ENCODE measurements at regions not wholly inside any gene's neighbourhood (a gene's known extent, or its start where the extent isn't known, plus 50 kb on each side); places are given as distances from the start of the nearest gene placed in this dataset.

DNA sequence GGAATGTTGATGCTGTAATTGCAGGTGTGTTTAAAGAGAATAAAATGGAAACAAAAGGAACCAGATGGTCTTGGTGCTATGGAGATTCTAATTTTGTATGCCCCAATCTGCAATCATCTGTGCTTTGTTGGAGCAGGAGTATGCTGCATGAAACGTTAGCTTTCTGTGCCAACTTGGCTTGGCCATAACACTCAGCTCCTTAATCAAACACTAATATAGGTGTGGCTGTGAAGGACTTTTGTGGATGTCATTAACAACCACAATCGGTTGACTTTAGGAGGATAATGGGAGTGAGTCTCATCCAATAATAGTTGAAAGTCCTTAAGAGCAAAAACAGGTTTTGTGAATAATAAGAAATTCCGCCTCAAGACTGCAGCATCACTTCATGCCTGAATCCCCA, 399.2 kb downstream of the NLGN4X start:
- DNase-seq: no peak

DNA sequence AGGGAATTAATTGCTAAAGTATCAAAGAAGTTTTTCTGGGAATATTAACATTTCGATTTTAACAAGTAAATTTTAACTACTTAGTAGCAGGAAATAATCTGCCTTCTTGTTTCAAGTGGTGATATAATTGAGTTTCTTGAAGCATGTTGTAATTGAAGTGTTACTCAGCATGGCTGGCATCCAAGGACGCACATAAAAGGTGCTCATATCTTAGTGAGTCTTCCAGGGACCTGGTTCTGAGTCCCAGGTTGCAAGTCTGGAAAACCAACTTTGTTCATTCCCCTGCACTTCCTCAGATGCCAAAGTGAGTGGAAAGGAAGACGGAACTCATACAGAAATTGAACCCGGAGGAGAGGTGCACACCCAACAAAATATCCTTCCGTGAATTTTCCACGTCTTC, 399.6 kb downstream of the NLGN4X start:
- no peak for DNase-seq

DNA sequence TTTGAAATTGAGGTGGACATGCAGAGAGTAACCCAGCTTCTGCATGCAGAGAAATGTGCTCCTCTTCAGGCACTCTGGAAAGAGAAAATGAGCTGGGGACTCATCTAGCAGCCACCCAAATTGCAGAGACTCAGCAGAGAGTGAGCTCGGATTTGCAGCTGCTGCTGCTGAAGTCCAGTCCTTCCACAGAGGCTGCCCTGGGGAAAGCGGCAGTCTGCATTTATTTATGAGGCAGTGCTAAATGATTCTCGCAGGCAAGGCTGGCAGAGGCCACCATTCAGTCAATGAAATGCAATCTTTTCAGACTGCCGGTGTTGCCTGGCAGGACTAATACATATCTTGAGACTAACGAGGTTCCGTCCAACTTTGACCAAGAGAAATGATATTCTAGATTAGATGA, 404.8 kb downstream of the NLGN4X start:
- no peak for DNase-seq

DNA sequence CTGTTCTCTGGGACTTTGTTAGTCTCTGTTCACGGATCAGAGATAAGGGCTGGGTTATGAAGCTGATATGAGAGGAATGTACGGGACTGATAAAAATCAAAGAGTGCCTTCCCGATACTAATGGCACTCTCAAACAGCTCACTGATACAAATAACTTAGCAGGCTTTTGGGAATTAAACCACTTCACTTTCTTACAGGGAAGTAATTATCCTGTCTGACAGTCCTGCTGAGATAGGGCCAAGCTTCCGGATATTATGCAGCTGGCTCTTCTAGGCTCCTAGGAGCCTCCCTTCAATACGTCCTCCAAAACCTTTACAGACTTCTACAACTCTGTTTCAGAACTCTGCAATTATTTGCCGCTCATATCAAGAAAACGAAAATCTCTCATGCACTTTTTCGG, 418.0 kb downstream of the NLGN4X start:
- DNase-seq: no peak

DNA sequence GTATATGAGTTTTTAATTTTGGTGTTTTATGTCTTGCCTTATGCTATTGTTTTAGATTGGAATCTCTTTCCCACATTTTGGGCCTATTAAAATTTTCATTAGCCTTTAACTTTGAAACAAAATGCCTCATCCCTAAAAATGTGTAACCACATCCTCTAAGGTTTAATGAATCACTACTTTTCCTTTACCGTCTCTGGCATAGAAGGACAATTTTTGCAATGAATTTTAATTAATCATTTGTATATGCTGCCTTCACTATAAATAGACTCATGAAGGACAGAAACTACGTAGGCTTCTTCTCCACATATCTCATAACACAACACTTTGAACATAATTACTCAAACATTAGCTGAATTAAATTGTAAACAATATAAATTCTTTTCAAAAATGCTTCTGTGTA, 421.5 kb downstream of the NLGN4X start:
- DNase-seq: no peak

DNA sequence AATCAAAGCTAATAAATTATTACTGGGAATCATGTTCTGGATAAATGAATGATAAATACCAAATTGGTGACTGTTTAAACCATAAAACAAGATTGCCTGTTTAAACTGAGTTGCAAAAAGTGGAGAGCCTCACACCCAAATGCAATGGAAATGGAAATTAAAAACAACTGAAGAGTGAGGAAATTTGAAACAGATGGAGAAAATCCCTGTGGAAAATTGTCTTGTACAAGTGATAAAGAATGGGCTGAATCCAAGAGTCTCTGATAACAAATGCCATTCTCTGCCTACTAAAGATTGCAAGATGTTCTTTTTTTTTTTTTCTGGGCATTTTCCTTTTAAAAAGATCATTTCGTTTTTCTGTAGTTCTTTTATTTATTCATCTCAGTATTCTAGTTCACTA, 426.3 kb downstream of the NLGN4X start:
- DNase-seq: no peak

DNA sequence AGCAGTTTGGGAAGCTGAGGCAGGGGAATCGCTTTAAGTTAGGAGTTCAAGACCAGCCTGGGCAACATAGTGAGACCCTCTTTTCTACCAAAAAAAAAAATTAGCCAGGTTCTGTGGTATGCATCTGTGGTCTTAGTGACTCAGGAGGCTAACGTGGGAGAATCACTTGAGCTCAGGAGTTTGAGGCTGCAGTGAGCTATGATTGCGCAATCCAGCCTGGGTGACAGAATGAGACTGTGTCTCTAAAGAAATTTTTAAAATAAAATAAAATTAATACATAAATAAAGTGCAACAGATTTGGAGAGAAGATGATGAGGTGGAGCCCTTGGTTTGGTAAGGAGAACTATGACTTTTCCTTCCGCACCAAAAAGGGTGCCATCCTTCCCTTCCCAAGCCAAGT, 436.9 kb downstream of the NLGN4X start:
- DNase-seq: no peak

DNA sequence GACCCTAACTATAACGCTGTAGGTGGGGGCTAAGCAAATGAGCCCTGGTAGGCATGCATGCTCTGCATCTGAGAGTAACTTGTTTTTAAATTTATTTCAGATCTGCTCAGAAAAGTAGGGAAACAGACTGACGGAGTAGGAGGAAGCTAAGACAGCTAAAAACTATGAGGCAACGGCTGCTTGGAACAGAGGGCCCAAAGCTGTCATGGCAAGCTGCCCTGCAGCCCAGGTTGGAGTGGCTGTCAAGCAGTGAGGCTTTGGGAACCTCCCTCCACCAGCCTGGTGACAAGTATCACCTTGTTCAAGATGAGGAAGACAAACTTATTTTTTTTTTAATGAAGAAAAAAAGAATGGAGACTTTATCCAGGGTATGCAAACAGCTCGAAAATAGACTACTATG, 439.8 kb downstream of the NLGN4X start:
- no peak for DNase-seq

DNA sequence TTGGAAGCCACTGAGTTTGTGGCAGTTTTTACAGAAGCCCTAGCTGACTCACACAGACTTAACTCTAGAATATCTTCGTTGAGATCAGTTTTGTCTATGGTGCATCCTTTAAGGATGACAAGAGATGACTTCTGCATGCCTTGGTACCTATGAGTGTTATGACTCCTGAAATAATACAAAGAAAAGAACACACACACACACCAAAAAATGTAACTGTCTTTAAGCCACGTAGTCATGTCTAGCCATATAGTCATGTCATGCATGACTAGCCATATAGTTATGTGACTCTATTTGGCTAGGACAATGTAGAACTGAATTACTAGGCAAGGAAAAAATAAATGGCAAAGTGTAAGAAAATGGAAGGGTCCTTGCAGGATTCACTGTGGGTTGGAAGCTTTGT, 447.8 kb downstream of the NLGN4X start:
- no peak for DNase-seq

DNA sequence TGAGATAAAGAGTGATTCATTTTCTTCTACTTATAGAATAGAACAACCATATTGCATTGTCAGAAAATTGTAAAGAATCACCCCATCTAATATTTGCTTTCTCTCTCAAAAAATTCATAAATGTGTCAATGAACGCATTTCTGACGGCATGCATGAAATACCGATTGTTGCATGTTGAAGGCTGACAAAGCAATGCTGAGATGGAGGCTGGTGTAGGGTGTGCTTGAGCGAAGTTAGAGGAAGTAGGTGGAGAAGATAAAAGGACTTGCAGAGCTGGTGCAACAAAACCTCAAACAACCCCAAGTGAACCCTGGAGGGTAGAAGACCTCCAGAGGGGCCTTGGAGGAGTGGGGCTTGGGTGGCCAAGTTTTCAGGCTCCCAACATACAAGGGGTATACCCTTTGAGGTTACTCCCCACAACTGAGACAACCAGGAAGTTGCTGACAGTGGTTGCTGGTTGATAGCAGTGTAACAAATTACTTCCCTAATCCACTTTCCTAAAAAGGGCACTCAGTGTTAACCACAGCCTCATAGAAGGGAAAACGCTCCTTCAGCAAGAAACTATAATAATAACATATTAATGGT, 452.7 kb downstream of the NLGN4X start:
- no peak for DNase-seq

DNA sequence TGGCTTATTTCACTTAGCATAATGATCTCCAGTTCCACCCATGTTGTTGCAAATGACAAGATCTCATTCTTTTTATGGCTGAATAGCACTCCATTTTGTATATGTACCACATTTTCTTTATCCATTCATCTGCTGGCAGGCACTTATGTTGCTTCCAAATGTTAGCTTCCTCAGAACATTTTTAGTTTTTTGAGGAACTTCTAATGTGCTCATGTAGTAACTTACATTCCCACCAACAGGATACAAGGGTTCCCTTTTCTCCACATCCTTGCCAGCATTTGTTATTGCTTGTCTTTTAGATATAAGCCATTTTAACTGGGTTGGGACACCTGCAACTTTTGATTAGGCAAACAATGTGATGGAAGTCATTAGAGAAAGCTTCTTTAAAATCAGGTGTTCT, 454.2 kb downstream of the NLGN4X start:
- no peak for DNase-seq

DNA sequence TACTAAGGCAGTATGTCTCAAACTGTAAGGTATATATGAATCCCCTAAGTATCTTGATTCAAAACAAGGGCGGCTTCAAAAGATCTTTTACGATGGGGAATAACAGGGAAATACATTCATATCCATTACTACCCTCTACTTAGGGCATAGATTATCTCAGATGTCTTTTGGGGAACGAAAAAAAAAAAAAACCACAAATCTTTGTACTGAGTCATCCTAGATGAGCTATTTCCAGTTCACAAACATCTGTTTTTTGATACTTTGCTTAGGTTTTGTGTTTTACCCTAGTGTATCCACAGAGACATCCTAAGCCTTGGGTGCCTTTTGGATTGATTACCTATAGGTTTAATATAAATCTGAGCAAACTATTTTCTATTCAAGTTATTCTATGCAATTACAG, 457.2 kb downstream of the NLGN4X start:
- no peak for DNase-seq

DNA sequence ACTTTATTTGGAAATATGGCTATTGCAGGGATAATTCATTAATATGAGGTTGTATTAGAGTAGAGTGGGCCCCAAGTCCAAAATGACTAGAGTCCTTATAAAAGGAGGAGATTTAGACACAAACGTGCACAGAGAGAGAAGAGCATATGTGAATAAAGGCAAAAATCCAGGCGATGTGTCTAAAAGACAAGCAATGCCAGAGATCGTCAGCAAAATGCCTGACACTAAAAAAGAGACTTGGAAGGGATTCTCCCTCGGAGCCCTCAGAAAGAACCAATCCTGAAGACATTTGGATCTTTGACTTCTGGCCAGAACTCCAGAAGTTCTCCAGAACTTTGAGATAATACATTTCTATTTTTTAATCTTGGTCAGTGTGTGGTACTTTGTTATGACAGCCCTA, 472.1 kb downstream of the NLGN4X start:
- DNase-seq: no peak

DNA sequence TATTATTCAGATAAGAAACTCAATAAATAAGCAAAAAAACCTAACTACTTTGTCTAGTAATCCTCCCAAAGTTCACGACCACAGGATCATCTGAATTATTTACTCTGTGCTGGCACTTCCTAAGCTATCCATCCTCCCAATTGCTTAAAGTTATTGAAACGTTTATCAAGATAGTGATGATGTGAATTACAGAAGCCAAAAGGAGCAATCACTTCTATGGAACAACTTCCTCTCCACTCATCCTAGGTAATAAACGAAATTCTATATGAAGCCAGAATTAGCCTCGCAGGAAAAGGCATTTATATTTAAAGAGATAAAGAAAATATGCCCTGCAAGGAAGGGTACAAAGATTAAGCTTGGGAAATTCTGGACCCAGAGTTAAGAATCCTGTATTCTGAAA, 475.4 kb downstream of the NLGN4X start:
- DNase-seq: no peak

DNA sequence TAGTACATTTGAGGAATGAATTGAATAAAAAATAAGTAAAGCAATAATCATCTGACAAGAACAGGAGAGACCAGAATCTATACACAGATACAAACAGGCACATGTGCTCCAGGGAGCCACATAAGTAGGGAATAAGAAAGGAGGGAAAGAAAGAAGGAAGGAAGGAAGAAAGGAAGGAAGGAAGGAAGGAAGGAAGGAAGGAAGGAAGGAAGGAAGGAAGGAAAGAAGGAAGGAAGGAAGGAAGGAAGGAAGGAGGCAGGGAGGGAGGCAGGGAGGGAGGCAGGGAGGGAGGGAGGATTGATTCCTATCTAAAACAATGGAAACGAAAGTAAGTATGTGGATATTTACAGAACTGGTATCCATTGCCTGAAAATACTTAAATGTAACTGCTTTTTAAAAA, 475.8 kb downstream of the NLGN4X start:
- DNase-seq: no peak

DNA sequence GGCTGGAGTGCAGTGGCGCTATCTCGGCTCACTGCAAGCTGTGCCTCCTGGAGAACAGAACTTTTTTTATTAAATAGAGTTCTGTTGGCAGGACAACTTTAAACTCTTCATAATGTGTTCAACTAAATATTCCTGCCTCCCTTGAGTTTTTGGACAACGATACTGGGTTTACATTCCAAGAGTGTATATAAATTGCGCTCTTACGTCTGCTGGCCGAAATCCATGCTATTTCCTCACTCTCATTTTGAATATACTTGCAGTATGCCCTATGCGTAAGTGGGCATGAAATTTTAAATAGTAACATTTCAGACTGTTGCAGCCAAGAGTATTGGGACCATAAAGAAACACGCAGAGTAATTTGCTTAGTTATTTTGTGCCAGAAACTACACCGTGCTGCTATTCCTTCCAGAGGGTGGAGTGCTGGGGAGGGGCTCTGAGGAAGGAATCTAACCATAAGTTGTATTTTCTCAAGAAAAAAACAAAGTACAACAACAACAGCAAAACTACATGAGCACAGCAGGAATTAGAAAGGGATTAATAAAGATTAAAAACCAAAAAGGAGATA, 480.0 kb downstream of the NLGN4X start:
- DNase-seq: no peak

DNA sequence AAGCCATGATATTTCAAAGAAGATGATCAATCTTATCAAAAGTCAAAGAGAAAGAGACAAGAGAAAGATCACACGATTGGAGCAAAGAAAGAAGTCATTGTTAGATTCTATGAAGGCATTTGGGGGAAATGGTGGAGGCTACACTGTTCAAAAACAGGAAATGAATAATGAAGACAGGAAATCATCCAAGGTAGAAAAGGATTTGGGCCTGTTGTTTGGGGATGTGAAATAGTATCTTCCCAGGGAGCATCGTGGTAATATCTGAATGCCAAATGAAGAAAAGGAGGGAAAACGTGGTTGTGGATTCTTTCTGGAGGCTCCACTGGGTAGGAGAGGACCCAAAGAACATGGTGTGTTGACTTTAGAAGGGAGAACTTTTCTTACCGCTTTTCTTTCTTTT, 482.4 kb downstream of the NLGN4X start:
- no peak for DNase-seq

DNA sequence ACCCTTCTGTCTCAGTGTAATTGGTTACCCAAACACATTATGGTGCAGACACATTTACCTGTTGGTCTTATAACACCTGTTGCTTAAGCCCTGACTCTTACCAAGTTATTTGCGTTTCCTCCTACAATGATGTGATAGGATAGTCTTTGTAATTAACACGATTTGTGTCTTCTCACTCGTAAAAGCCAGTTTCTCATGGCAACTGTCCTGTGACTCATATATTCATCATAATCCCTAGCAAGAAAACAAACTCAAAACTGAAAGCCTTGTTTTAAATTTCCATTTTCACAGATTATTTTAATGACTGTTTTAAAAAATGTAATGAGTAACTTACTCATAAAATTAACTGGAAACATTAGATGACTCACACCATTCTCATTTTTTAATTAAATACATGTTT, 495.2 kb downstream of the NLGN4X start:
- no peak for DNase-seq

DNA sequence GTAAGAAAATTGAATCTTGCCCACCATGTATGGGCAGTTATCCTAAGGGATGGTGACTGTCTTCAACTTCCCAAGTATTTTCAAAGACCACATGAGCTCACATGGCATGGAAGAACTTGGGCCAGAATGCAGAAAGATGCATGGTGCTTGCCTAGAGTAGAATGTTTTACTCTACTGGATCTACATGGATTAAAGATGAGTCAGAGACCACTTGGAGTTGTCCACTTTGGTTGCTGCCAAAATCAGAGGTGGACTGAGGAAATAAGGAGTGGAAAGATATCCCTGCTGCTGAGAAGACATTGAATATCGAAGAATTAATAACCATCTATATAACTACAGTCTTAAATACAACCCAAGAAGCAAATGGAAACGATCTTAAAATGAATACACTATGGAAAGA, 498.1 kb downstream of the NLGN4X start:
- DNase-seq: no peak

DNA sequence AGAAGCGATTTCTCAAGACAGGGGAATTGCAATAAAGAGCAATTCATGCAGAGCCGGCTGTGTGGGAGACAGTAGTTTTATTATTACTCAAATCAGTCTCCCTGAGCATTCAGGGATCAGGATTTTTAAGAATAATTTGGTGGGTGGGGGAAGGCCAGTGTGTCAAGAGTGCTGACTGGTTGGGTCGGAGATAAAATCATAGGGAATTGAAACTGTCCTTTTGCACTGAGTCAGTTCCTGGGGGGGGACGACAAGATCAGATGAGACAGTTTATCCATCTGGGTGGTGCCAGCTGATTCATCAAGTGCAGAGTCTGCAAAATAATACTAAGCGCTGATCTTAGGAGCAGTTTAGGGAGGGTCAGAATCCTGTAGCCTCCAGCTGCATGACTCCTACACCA, 502.4 kb downstream of the NLGN4X start:
- no peak for DNase-seq

DNA sequence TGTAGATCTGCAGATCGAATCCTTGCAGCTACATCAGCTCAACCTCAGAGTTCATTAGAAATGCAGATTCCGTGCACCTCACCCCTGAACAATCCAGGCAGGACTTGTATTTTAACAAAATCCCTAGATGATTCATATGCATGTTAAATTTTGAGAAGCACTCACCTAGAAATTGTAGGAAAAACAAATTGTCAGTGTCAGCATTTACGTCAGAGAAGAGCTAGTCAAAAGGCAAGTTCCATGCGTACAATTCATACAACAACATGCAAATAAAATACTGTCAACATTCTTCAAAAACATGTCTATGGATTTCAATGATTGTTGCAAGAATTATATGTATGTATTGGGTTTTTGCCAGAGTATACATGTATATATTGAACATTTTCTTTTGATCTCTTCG, 504.5 kb downstream of the NLGN4X start:
- DNase-seq: no peak

DNA sequence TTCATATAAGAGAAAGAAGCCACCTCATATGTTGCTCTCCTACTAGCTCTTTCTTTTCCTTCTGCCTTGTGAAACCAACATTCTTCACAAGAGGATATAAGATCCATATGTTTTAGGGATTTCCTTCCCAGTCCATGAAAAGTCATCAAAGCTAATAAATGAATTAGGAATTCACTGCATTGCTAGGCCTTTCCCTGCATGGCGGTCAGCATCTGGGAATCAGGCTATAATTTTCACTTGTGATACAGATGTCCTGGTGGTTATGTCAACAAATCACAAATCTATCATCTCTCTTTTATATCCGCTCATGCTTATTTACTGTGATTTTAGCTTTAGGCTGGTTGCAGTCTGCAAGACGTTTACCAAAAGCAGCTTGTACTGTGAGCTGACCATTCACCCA, 510.0 kb downstream of the NLGN4X start:
- no peak for DNase-seq

DNA sequence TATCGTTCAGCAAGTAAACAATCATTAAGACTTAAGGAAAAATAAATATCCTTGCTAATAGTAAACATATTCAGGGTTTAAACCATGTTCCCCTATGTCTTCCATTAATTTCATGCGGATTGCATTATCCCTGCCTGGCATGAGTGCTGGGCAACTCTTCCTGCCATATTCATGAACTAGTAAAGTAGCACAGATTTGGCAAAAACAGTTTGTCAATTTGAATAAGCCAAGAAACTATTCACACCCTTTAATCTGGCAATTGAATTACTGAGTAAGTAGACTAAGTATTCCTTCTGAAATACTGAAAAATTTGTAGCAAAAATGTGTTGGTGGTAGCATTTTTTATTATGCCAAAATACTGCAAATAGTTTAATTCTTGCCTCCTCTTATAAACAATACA, 512.0 kb downstream of the NLGN4X start:
- no peak for DNase-seq

DNA sequence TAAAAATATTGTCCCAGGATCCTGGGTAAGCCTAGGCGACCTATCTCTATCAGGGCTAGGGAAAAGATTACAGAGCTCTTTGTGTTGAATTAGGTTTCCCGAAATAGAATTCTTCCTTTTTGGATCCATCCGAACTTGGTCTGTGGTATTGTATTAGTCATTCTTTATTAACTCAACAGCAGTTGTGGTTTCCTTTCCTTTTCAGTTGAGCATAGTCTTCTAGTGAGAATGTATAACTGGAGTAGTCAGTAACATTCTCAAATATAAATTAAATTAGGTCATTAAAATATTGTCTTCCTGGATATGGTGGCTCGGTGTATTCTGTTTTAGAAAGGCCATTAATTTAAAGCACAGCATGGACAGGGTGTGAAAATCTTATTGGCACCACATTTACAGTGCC, 520.4 kb downstream of the NLGN4X start:
- DNase-seq: no peak

DNA sequence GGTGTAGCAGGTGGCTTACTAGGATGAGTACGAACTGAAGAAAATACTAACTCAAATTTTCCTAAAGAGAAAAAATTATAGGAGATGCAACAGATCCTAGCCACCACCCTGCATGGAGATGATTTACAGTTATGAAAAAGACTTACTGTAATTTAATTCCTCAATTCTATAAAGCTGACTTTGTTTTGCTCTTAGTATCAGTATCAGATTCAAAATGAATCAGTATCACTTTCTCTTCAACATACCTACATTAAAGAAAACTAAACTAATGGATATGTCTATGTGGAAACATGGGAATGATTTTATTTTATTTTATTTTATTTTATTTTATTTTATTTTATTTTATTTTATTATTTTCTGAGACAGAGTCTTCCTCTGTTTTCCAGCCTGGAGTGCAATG, 525.8 kb downstream of the NLGN4X start:
- DNase-seq: no peak

DNA sequence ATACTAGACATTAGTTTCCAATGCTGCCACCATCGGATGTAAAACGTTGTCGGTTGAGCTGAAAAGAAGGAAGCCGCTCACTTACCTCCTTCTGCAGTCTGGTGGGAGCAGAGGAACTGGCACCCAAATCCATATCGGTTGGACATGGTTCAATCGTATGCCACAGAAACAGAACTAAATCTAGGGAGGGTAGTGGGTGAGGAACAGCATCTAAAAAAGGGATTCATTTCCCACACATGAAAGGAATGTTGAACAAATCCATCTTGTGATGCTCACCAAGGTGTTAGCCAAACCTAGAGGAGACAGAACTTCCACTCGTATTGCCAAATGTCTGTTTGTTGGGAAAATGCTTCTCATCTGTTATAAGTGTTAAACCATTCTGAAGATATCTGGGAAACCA, 532.7 kb downstream of the NLGN4X start:
- DNase-seq: no peak
